Nephron progenitor cell (in vitro differentiated cells): ENCODE measurements at regions not wholly inside any gene's neighbourhood (a gene's known extent, or its start where the extent isn't known, plus 50 kb on each side); places are given as distances from the start of the nearest gene placed in this dataset.
A peak's percentile ranks its signal among the peaks of the same experiment; 100 is the strongest.

Experiments
- DNase-seq: peaks from one replicate; pipeline ENCODE4 v3.0.0; 2021
- H3K27ac Mint-ChIP-seq: 2 replicates; pipeline ENCODE4 v1.8.0; 2021; ENCODE audit warnings: mild to moderate bottlenecking, moderate library complexity, mixed read lengths
- H3K27me3 Mint-ChIP-seq: 2 replicates; pipeline ENCODE4 v1.8.0; 2021; ENCODE audit warnings: mild to moderate bottlenecking, low read depth, mixed read lengths; ENCODE audit not compliant: poor library complexity
- H3K36me3 Mint-ChIP-seq: 2 replicates; pipeline ENCODE4 v1.8.0; 2021; ENCODE audit warnings: low read depth, mixed read lengths
- H3K4me1 Mint-ChIP-seq: 2 replicates; pipeline ENCODE4 v1.8.0; 2021; ENCODE audit warnings: mixed read lengths
- H3K4me3 Mint-ChIP-seq: 2 replicates; pipeline ENCODE4 v1.8.0; 2021; ENCODE audit warnings: mild to moderate bottlenecking, moderate library complexity, mixed read lengths
- H3K9me3 Mint-ChIP-seq: 2 replicates; pipeline ENCODE4 v1.8.0; 2021; ENCODE audit warnings: mild to moderate bottlenecking, moderate library complexity, mixed read lengths
- TF ChIP-seq, protein P1 (sequence below): fragments of 200-600 bp; sonication (generic); IDR thresholded peaks from 2 replicates; pipeline ENCODE4 v1.5.0; 2021; ENCODE audit warnings: antibody characterized with exemption

DNA sequence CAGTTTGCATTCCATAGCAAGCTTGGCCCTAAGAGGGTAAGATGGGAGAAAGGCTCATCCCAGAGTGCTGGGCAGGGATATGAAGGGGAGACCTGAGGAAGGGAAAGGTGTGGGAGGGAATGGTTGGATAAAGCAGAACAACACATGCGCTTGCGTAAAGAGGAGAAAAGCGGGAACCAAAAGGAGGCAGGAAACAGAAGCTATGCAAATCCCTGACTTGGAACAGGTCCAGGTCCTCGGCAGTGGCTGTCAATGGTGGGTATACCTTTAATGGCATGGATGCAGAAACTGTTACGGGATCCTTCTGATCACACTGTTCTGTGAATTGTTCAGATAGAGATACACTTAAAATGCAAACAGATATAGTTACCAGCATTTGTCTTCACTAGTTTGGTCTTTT lies 455.6 kb downstream of the SIPA1L2 start:
- H3K9me3 Mint-ChIP-seq: no peaks in the 10 kb centered on the region
- DNase-seq: no peak
- H3K4me3 Mint-ChIP-seq: no peak overlapping the region
- H3K36me3 Mint-ChIP-seq: no peaks in the 10 kb centered on the region
- peaks cover 20% of the 10 kb centered on the region for H3K4me1 Mint-ChIP-seq
- TF ChIP-seq, protein P1, sequence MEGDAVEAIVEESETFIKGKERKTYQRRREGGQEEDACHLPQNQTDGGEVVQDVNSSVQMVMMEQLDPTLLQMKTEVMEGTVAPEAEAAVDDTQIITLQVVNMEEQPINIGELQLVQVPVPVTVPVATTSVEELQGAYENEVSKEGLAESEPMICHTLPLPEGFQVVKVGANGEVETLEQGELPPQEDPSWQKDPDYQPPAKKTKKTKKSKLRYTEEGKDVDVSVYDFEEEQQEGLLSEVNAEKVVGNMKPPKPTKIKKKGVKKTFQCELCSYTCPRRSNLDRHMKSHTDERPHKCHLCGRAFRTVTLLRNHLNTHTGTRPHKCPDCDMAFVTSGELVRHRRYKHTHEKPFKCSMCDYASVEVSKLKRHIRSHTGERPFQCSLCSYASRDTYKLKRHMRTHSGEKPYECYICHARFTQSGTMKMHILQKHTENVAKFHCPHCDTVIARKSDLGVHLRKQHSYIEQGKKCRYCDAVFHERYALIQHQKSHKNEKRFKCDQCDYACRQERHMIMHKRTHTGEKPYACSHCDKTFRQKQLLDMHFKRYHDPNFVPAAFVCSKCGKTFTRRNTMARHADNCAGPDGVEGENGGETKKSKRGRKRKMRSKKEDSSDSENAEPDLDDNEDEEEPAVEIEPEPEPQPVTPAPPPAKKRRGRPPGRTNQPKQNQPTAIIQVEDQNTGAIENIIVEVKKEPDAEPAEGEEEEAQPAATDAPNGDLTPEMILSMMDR: no peak
- H3K27ac Mint-ChIP-seq: no peak overlapping the region
- H3K27me3 Mint-ChIP-seq: peaks cover 11% of the 10 kb centered on the region

GRCh38 chr1:232172563-232172962 lies 457.4 kb downstream of the SIPA1L2 start:
- no peaks in the 10 kb centered on the region for H3K36me3 Mint-ChIP-seq
- peaks cover 13% of the 10 kb centered on the region for H3K4me1 Mint-ChIP-seq
- DNase-seq: no peak
- H3K27ac Mint-ChIP-seq: peak overlapping the region; percentile 53
- no peak overlapping the region for H3K4me3 Mint-ChIP-seq
- TF ChIP-seq, protein P1: no peak
- no peaks in the 10 kb centered on the region for H3K9me3 Mint-ChIP-seq
- H3K27me3 Mint-ChIP-seq: peaks cover 11% of the 10 kb centered on the region

DNA sequence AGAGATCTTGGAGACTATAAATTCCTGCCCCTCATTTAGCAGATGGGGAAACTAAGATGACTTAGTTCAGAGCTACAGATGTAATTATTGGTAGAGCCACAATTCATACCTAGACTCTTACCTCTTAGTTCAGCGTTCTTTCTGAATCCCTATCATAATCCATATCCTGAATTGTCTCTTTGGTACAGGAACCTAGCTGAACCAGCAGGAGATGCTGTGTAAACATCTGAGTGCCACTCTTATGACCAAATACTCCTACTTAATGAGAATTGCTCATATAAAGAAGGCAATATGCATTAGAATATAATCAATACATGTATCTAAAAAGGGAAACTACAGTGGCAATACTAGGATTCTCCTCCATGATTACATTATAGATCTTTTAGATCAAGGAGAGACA lies 459.0 kb downstream of the SIPA1L2 start:
- Mint-ChIP-seq H3K4me1 (peaks cover 13% of the 10 kb centered on the region), H3K27ac (no peak overlapping the region), H3K4me3 (no peak overlapping the region), H3K9me3 (no peaks in the 10 kb centered on the region), H3K27me3 (peaks cover 6% of the 10 kb centered on the region), H3K36me3 (no peaks in the 10 kb centered on the region)
- no peak for DNase-seq
- TF ChIP-seq, protein P1: no peak

GRCh38 chr1:232169436-232169835 lies 460.5 kb downstream of the SIPA1L2 start:
- Mint-ChIP-seq H3K36me3 (no peaks in the 10 kb centered on the region), H3K4me3 (no peak overlapping the region), H3K27me3 (no peaks in the 10 kb centered on the region), H3K27ac (no peak overlapping the region), H3K4me1 (peaks cover 13% of the 10 kb centered on the region), H3K9me3 (no peaks in the 10 kb centered on the region)
- TF ChIP-seq, protein P1: no peak
- DNase-seq: no peak

DNA sequence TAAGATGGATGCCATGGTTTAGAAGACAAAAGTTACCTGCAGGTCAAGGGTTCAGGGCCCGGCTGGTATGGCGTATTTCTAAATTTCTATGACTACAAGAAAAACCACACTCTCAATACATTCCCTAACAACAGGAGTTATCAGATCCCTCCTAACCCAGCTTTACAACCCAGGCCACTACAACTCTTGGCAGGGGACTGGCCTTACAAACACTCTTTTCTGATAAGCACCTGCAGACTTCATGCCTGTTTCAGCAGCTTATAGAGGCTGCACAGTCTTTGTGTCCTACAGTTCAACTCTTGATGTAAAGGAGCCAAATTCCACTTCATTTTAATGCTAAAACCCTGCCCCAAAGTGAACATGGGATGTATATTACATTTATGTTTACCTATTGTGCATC lies 461.4 kb downstream of the SIPA1L2 start:
- DNase-seq: no peak
- no peaks in the 10 kb centered on the region for H3K9me3 Mint-ChIP-seq
- H3K27me3 Mint-ChIP-seq: no peaks in the 10 kb centered on the region
- TF ChIP-seq, protein P1: no peak
- no peak overlapping the region for H3K27ac Mint-ChIP-seq
- no peak overlapping the region for H3K4me3 Mint-ChIP-seq
- H3K36me3 Mint-ChIP-seq: no peaks in the 10 kb centered on the region
- peaks cover 13% of the 10 kb centered on the region for H3K4me1 Mint-ChIP-seq

- no peaks in the 10 kb centered on the region for H3K36me3 Mint-ChIP-seq
- no peak for DNase-seq
- no peaks in the 10 kb centered on the region for H3K9me3 Mint-ChIP-seq
- no peak overlapping the region for H3K27ac Mint-ChIP-seq
- no peak overlapping the region for H3K4me3 Mint-ChIP-seq
- peaks cover 2% of the 10 kb centered on the region for H3K27me3 Mint-ChIP-seq
- TF ChIP-seq, protein P1: no peak
- peaks cover 1% of the 10 kb centered on the region for H3K4me1 Mint-ChIP-seq
Measured at GRCh38 chr1:232166942-232167341, 463.0 kb downstream of the SIPA1L2 start.
